ENCODE measurements at regions not wholly inside any gene's neighbourhood (a gene's known extent, or its start where the extent isn't known, plus 50 kb on each side); places are given as distances from the start of the nearest gene placed in this dataset.

DNA sequence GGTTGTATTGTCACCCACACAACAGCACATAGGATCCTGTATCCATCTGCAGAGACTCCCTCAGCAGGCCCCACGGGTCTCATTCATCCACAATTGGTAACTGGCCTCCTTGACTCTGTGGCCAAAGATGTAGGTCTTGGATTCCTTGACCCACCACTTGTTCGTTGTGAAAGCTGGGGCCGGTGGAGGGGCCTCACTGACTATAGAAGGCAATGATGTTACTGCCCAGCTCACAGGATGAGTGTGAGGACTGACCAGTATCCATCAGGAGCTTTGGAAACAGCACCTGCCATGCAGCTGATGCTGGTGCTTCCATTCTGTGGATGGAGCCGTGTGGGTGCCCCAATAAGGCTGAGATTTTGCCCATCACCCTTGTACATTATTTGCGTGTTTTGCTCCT is 615.7 kb downstream of the BRD1 start:
- TF ChIP-seq EZH2 (IDR thresholded peaks at IDR 0.05) (no peak), POLR2AphosphoS5 (IDR thresholded peaks at IDR 0.05; ENCODE audit: borderline replicate concordance, low read depth, low read length) (no peak)
